Mammary epithelial cell (primary cell): ENCODE measurements at regions not wholly inside any gene's neighbourhood (a gene's known extent, or its start where the extent isn't known, plus 50 kb on each side); places are given as distances from the start of the nearest gene placed in this dataset.
"Not testable (repeated sequence)": the region's sequence is repeated elsewhere in the genome, so short reads cannot be mapped to it uniquely, and the experiment has no call there.

Source experiments
- CTCF ChIP-seq, 2 donors: IDR thresholded peaks in 1 of 2; conservative IDR thresholded peaks in 1 of 2; 2 replicates each; pipeline ENCODE4 v1.5.1; 2011 to 2012; ENCODE audit warnings: inconsistent platforms in 2 of 2, low read length in 2 of 2, mild to moderate bottlenecking in 2 of 2, control low read depth in 1 of 2, low read depth in 1 of 2; ENCODE audit not compliant: insufficient read depth in 1 of 2; ENCODE audit errors: extremely low read depth in 1 of 2
- EZH2 ChIP-seq: IDR thresholded peaks from 2 replicates; pipeline ENCODE4 v1.6.1; 2012; ENCODE audit warnings: low read length, inconsistent platforms, borderline replicate concordance

DNA sequence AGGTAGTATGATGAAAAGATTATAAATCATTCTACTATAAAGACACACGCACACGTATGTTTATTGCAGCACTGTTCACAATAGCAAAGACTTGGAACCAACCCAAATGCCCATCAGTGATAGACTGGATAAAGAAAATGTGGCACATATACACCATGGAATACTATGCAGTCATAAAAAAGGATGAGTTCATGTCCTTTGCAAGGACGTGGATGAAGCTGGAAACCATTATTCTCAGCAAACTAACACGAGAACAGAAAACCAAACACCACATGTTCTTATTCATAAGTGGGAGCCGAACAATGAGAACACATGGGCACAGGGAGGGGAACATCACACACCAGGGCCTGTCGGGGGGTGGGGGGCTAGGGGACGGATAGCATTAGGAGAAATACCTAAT, 113.9 kb upstream of the OR4F16 start:
- not testable (repeated sequence) for TF ChIP-seq CTCF (conservative IDR thresholded peaks at IDR 0.05 in 1 of 2, IDR thresholded peaks at IDR 0.05 in 1 of 2; ENCODE audit: extremely low read depth in 1 of 2, insufficient read depth in 1 of 2, low read depth in 1 of 2, low read length in 2 of 2); EZH2
